ENCODE measurements at regions not wholly inside any gene's neighbourhood (a gene's known extent, or its start where the extent isn't known, plus 50 kb on each side); places are given as distances from the start of the nearest gene placed in this dataset.

DNA sequence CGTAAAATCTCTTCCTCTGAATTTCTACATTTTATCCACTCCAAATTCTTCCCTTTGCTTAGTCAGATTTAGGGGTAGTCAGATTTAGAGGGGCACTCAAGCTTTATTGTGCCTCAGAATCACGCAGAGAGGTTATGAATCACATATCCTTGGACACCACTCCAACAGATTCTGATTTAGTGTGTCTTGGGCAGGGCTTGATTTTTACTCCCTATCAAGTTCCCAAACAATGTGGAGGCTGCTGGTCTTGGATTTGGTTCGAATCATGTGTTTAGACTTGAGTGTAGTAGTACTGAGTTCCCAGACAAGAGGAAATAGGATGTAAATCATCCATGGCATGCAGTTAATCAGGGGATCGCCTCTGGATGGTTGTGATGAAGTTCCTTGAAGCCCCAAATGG is 298.1 kb upstream of the CLEC14A start:
- TF ChIP-seq, protein P1, sequence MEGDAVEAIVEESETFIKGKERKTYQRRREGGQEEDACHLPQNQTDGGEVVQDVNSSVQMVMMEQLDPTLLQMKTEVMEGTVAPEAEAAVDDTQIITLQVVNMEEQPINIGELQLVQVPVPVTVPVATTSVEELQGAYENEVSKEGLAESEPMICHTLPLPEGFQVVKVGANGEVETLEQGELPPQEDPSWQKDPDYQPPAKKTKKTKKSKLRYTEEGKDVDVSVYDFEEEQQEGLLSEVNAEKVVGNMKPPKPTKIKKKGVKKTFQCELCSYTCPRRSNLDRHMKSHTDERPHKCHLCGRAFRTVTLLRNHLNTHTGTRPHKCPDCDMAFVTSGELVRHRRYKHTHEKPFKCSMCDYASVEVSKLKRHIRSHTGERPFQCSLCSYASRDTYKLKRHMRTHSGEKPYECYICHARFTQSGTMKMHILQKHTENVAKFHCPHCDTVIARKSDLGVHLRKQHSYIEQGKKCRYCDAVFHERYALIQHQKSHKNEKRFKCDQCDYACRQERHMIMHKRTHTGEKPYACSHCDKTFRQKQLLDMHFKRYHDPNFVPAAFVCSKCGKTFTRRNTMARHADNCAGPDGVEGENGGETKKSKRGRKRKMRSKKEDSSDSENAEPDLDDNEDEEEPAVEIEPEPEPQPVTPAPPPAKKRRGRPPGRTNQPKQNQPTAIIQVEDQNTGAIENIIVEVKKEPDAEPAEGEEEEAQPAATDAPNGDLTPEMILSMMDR (IDR thresholded peaks at IDR 0.05), result no peak
- no peak for TF ChIP-seq POLR2A (IDR thresholded peaks at IDR 0.05)

Measured in gastroesophageal sphincter (tissue), 3 donors.